Adrenal gland (tissue), 9 donors: ENCODE measurements at regions not wholly inside any gene's neighbourhood (a gene's known extent, or its start where the extent isn't known, plus 50 kb on each side); places are given as distances from the start of the nearest gene placed in this dataset.

Experiments used
- DNase-seq, 7 donors: peaks; one replicate each; pipeline ENCODE4 v3.0.0-alpha.2; 2019 to 2020
- H3K27ac ChIP-seq, 5 donors: fragments of 200-600 bp; sonication (generic) in 4 of 5; 1 replicate in 3 of 5; 2 replicates in 2 of 5; pipeline versions ENCODE4 v1.5.1 to v1.8.0; 2016 to 2020; ENCODE audit warnings: mild to moderate bottlenecking in 1 of 5
- H3K27me3 ChIP-seq: fragments of 200-600 bp; 2 replicates; pipeline ENCODE4 v1.8.0; 2021
- H3K36me3 ChIP-seq, 2 donors: fragments of 200-600 bp; replicated peaks in 1 of 2; 1 replicate in 1 of 2; 2 replicates in 1 of 2; pipeline versions ENCODE4 v1.5.1 to v1.8.0; 2018 to 2022
- H3K4me1 ChIP-seq, 2 donors: fragments of 200-600 bp; replicated peaks in 1 of 2; 1 replicate in 1 of 2; 2 replicates in 1 of 2; pipeline versions ENCODE4 v1.5.1 to v1.8.0; 2018 to 2021
- H3K4me3 ChIP-seq, 4 donors: fragments of 200-600 bp; sonication (generic) in 3 of 4; one replicate each; pipeline ENCODE4 v1.5.1; 2016 to 2018
- H3K9me3 ChIP-seq, 3 donors: fragments of 200-600 bp; sonication (generic) in 1 of 3; replicated peaks in 1 of 3; 1 replicate in 2 of 3; 2 replicates in 1 of 3; pipeline versions ENCODE4 v1.5.1 to v1.8.0; 2016 to 2021
- POLR2A ChIP-seq, 2 donors: fragments of 450-650 bp; IDR thresholded peaks; one replicate each; pipeline ENCODE4 v1.6.1; 2017; ENCODE audit warnings: antibody characterized with exemption in 2 of 2, mild to moderate bottlenecking in 2 of 2, moderate library complexity in 1 of 2
- WGBS, 4 donors: extraction: QIAGEN DNeasy Blood & Tissue Kit in 2 of 4; methylation state at CpG; one replicate each; pipeline versions ENCODE4 v1.1.5 to v1.1.7; 2013 to 2017; 5-methylcytosine and 5-hydroxymethylcytosine counted together
- intact Hi-C, 2 donors: fragments of 100-400 bp; cut with DNase I; formaldehyde crosslinking; loops; one replicate each; pipeline versions ENCODE4 v1.14.1 to v1.15.0; 2022 to 2023
- TF ChIP-seq, protein P1 (sequence below), 6 experiments: fragments of 450-650 bp in 4 of 6; fragments of 200-600 bp in 2 of 6; sonication (generic) in 1 of 6; IDR thresholded peaks; 1 replicate in 5 of 6; 2 replicates in 1 of 6; pipeline versions ENCODE4 v1.5.1 to v1.8.0; 2016 to 2021; ENCODE audit warnings: antibody characterized with exemption in 6 of 6, mild to moderate bottlenecking in 2 of 6, moderate library complexity in 1 of 6
- donor health status: healthy with polysubstance abuse.
- donor health status: Bipolar disorder and iron deficiency.
- donor health status: DM: yes; HTN: yes; CAD: no.
- donor health status: DM: no; HTN: no; CAD: no.
- donor health status: DM: no; HTN: no; CAD: no.

DNA sequence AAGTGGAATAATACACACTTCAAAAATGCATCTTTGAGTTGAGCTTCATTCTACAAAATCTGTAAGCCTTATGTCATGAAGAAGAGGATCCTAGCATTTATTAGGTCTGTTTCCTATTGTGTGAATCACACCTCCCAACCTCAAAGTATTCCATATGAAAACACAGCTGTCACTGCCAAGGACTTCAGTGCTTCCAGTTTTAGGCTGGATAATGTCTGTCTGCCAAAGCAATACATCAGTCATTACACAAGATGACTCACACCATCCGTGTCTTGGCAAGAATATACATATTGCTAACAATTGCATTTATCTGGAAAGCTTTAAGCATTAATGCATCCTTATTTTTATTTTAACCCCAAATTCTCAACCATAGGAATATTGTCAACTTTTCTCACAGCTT, 125.7 kb upstream of the TMPRSS15 start:
- intact Hi-C loops, result no loop called here
- 12 to 19% (median 16%) methylated on average over 1 of the region's 1 CpG for WGBS, 4 donors
- DNase-seq, result peak in 1 of 7 donors; percentile 1
- H3K9me3 ChIP-seq, result no peaks in the 10 kb centered on the region
- H3K36me3 ChIP-seq, result no peaks in the 10 kb centered on the region
- H3K4me3 ChIP-seq, result no peak overlapping the region
- H3K27me3 ChIP-seq, result no peaks in the 10 kb centered on the region
- TF ChIP-seq, protein P1, sequence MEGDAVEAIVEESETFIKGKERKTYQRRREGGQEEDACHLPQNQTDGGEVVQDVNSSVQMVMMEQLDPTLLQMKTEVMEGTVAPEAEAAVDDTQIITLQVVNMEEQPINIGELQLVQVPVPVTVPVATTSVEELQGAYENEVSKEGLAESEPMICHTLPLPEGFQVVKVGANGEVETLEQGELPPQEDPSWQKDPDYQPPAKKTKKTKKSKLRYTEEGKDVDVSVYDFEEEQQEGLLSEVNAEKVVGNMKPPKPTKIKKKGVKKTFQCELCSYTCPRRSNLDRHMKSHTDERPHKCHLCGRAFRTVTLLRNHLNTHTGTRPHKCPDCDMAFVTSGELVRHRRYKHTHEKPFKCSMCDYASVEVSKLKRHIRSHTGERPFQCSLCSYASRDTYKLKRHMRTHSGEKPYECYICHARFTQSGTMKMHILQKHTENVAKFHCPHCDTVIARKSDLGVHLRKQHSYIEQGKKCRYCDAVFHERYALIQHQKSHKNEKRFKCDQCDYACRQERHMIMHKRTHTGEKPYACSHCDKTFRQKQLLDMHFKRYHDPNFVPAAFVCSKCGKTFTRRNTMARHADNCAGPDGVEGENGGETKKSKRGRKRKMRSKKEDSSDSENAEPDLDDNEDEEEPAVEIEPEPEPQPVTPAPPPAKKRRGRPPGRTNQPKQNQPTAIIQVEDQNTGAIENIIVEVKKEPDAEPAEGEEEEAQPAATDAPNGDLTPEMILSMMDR (IDR thresholded peaks at IDR 0.05), result no peak
- TF ChIP-seq POLR2A (IDR thresholded peaks at IDR 0.05), result no peak
- no peaks in the 10 kb centered on the region for H3K4me1 ChIP-seq
- H3K27ac ChIP-seq, result no peak overlapping the region

DNA sequence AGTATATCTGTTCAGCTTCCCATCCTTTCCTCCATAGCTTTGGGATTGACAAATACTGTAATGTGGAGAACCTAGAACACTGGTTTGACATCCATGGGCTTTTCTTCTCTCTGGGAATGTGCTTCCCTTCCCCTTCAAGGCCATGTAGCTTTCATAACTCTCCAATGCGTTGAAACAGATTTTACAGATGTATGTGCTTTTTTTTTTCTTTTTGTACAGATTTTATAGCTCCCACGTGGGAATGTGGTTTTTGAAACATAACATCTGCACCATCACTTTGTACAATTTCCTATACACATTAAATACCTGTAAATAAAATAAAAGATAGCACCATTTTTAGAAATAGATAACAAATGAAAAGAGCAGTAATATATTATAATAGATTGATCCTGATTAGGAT, 138.5 kb upstream of the TMPRSS15 start:
- TF ChIP-seq, protein P1 (IDR thresholded peaks at IDR 0.05), result no peak
- TF ChIP-seq POLR2A (IDR thresholded peaks at IDR 0.05), result no peak
- Histone ChIP-seq H3K9me3 (no peaks in the 10 kb centered on the region), H3K27me3 (no peaks in the 10 kb centered on the region), H3K36me3 (no peaks in the 10 kb centered on the region), H3K4me3 (no peak overlapping the region), H3K27ac (no peak overlapping the region), H3K4me1 (no peaks in the 10 kb centered on the region)
- no peak for DNase-seq
- intact Hi-C loops, result no loop called here
- WGBS, 4 donors, result 45 to 55% (median 53%) methylated on average over 2 of the region's 2 CpGs

DNA sequence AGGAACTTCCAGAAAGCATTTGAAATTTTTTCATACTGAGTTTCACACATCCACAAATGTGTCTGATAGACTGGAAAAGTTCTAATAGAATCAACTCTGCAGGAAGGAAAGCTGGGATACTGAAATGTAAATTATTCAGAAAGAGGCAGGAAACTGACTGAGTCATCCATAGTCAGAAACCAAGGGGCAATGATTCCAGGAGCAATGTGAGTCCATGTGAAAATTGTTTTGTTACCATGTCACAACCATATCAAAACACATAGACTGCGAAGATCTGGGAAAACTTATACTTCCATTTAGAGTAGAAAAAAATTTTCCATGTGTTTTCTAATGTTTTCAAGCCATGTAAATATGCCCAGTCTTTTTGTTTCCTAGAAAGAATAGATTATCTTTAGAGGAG, 142.3 kb upstream of the TMPRSS15 start:
- intact Hi-C loops, result no loop called here
- no peak for TF ChIP-seq POLR2A (IDR thresholded peaks at IDR 0.05)
- TF ChIP-seq, protein P1 (IDR thresholded peaks at IDR 0.05), result no peak
- Histone ChIP-seq H3K4me1 (no peaks in the 10 kb centered on the region), H3K27ac (no peak overlapping the region), H3K9me3 (no peaks in the 10 kb centered on the region), H3K4me3 (no peak overlapping the region), H3K36me3 (no peaks in the 10 kb centered on the region), H3K27me3 (no peaks in the 10 kb centered on the region)
- no peak for DNase-seq
- 83 to 100% (median 89%) methylated on average over 1 of the region's 1 CpG for WGBS, 4 donors

DNA sequence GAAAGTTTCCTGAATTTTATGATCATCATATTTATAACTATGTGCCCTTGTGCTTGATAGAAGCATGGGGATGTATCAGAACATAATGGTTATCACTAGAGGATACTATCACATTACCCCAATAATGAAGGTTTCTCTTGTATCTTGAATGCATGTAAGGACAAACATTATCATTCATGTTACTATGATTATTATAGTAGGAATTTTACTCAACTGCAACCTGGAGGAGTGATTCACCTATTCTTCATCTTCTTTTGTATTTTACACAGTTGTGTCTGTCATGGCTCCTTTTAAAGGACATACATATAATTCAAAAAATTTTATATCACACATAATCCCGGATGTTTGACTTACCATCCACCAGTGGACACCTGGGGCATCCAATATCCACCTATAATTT, 143.8 kb upstream of the TMPRSS15 start:
- Histone ChIP-seq H3K4me3 (no peak overlapping the region), H3K4me1 (no peaks in the 10 kb centered on the region), H3K27me3 (no peaks in the 10 kb centered on the region), H3K27ac (no peak overlapping the region), H3K36me3 (no peaks in the 10 kb centered on the region), H3K9me3 (no peaks in the 10 kb centered on the region)
- no peak for TF ChIP-seq POLR2A (IDR thresholded peaks at IDR 0.05)
- TF ChIP-seq, protein P1 (IDR thresholded peaks at IDR 0.05), result no peak
- intact Hi-C loops, result no loop called here
- no peak for DNase-seq
- 53 to 82% (median 72%) methylated on average over 1 of the region's 1 CpG for WGBS, 4 donors
